ENCODE measurements at regions not wholly inside any gene's neighbourhood (a gene's known extent, or its start where the extent isn't known, plus 50 kb on each side); places are given as distances from the start of the nearest gene placed in this dataset.

- DNase-seq (ENCODE audit: low read depth in 1 of 2, low spot score in 1 of 2), result no peak
- Histone ChIP-seq H3K27ac (replicated peaks) (no peak overlapping the region), H3K27me3 (ENCODE audit: insufficient read depth, poor library complexity, severe bottlenecking) (no peaks in the 10 kb centered on the region), H3K4me3 (replicated peaks; ENCODE audit: insufficient read depth, low read length) (no peak overlapping the region)
- TF ChIP-seq SPI1 (IDR thresholded peaks at IDR 0.05; ENCODE audit: borderline replicate concordance, low read depth) (no peak), REST (IDR thresholded peaks at IDR 0.05; ENCODE audit: insufficient replicate concordance, low read depth) (no peak), GABPA (IDR thresholded peaks at IDR 0.05; ENCODE audit: low read depth) (no peak), CTCF (IDR thresholded peaks at IDR 0.05; ENCODE audit: insufficient read depth, low read length) (no peak), POLR2AphosphoS5 (IDR thresholded peaks at IDR 0.05; ENCODE audit: low read depth) (no peak)
Measured at GRCh38 chr14:71245659-71246361, 338.6 kb downstream of the PCNX1 start.

DNA sequence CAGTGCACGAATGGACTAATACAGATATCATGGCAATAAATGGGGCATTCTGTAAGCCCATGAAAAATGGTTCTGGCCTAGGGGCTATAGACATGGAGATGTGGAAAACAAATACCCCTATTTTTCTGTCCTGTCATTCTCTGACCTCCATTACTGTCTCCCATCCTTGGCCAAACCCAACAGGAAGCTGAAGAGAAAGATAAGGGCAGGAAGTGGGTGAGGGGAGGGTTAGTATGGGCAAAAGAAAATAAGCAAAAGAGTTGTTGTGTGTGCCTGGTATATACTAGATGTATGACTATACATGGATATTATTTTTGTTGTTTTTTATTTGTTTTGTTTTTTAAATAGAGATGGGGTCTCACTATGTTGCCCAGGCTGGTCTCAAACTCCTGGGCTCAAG is 339.3 kb downstream of the PCNX1 start:
- H3K27me3 ChIP-seq (ENCODE audit: insufficient read depth, poor library complexity, severe bottlenecking), result no peaks in the 10 kb centered on the region
- no peak overlapping the region for H3K4me3 ChIP-seq (replicated peaks; ENCODE audit: insufficient read depth, low read length)
- TF ChIP-seq SPI1 (IDR thresholded peaks at IDR 0.05; ENCODE audit: borderline replicate concordance, low read depth), result no peak
- TF ChIP-seq GABPA (IDR thresholded peaks at IDR 0.05; ENCODE audit: low read depth), result no peak
- TF ChIP-seq CTCF (IDR thresholded peaks at IDR 0.05; ENCODE audit: insufficient read depth, low read length), result no peak
- TF ChIP-seq POLR2AphosphoS5 (IDR thresholded peaks at IDR 0.05; ENCODE audit: low read depth), result no peak
- TF ChIP-seq REST (IDR thresholded peaks at IDR 0.05; ENCODE audit: insufficient replicate concordance, low read depth), result no peak
- H3K27ac ChIP-seq (replicated peaks), result no peak overlapping the region
- no peak for DNase-seq (ENCODE audit: low read depth in 1 of 2, low spot score in 1 of 2)

GRCh38 chr14:71247106-71247505 is 339.8 kb downstream of the PCNX1 start:
- H3K4me3 ChIP-seq (replicated peaks; ENCODE audit: insufficient read depth, low read length), result no peak overlapping the region
- DNase-seq (ENCODE audit: low read depth in 1 of 2, low spot score in 1 of 2), result no peak
- H3K27me3 ChIP-seq (ENCODE audit: insufficient read depth, poor library complexity, severe bottlenecking), result no peaks in the 10 kb centered on the region
- H3K27ac ChIP-seq (replicated peaks), result no peak overlapping the region
- TF ChIP-seq SPI1 (IDR thresholded peaks at IDR 0.05; ENCODE audit: borderline replicate concordance, low read depth) (no peak), CTCF (IDR thresholded peaks at IDR 0.05; ENCODE audit: insufficient read depth, low read length) (no peak), GABPA (IDR thresholded peaks at IDR 0.05; ENCODE audit: low read depth) (no peak), REST (IDR thresholded peaks at IDR 0.05; ENCODE audit: insufficient replicate concordance, low read depth) (no peak), POLR2AphosphoS5 (IDR thresholded peaks at IDR 0.05; ENCODE audit: low read depth) (no peak)
